ENCODE measurements at regions not wholly inside any gene's neighbourhood (a gene's known extent, or its start where the extent isn't known, plus 50 kb on each side); places are given as distances from the start of the nearest gene placed in this dataset.

DNA sequence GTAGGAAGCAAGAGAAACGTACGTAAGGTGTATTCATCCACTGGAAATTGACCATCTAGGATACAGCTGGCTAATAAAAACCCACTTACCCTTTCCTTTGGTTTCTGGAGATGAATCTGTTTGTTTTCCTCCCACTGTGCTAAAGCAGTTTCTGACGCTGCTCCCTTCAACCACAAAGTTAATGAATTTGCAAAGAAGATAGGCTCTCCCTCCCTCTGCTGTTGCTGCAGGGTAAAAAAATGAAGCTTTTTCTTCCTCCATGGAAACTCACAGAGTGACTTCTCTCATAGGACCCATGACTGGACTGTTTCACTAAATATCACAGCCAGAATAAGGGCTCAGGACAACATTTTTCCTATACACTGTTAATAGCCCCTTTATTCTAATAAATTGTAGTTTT, 172.1 kb upstream of the LRRN1 start:
- Mint-ChIP-seq H3K9me3 (ENCODE audit: unreplicated experiment) (peaks cover 18% of the 10 kb centered on the region), H3K4me3 (ENCODE audit: unreplicated experiment) (no peak overlapping the region), H3K4me1 (ENCODE audit: unreplicated experiment) (peaks cover 4% of the 10 kb centered on the region), H3K27me3 (ENCODE audit: unreplicated experiment) (no peaks in the 10 kb centered on the region), H3K36me3 (ENCODE audit: unreplicated experiment) (no peaks in the 10 kb centered on the region), H3K27ac (ENCODE audit: unreplicated experiment) (no peak overlapping the region)
- no peak for TF ChIP-seq CTCF (IDR thresholded peaks at IDR 0.05)
- no peak for DNase-seq (ENCODE audit: extremely low spot score, unreplicated experiment)

- Mint-ChIP-seq H3K4me3 (ENCODE audit: unreplicated experiment) (no peak overlapping the region), H3K27ac (ENCODE audit: unreplicated experiment) (no peak overlapping the region), H3K27me3 (ENCODE audit: unreplicated experiment) (no peaks in the 10 kb centered on the region), H3K9me3 (ENCODE audit: unreplicated experiment) (peaks cover 20% of the 10 kb centered on the region), H3K36me3 (ENCODE audit: unreplicated experiment) (no peaks in the 10 kb centered on the region), H3K4me1 (ENCODE audit: unreplicated experiment) (peaks cover 4% of the 10 kb centered on the region)
- no peak for DNase-seq (ENCODE audit: extremely low spot score, unreplicated experiment)
- TF ChIP-seq CTCF (IDR thresholded peaks at IDR 0.05) = no peak
Measured at GRCh38 chr3:3625544-3626271, 173.5 kb upstream of the LRRN1 start.

DNA sequence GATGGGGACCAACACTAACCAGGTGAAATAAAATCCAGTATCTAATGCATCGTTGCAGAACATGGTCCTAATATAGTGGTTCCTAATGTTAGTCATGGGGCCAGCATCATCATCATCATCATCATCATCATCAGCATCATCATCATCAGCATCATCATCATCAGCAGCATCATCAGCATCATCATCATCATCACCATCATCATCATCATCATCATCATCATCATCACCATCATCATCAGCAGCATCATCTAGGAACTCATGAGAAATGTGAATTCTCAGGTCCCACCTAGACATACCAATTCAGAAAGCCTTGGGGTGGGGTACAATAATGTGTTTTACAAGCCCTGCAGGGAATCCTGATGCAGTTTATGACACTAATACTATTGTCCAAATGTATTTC, 179.4 kb upstream of the LRRN1 start:
- H3K4me3 Mint-ChIP-seq (ENCODE audit: unreplicated experiment) = no peak overlapping the region
- DNase-seq (ENCODE audit: extremely low spot score, unreplicated experiment) = no peak
- H3K9me3 Mint-ChIP-seq (ENCODE audit: unreplicated experiment) = peaks cover 24% of the 10 kb centered on the region
- no peak overlapping the region for H3K27ac Mint-ChIP-seq (ENCODE audit: unreplicated experiment)
- no peaks in the 10 kb centered on the region for H3K27me3 Mint-ChIP-seq (ENCODE audit: unreplicated experiment)
- no peaks in the 10 kb centered on the region for H3K4me1 Mint-ChIP-seq (ENCODE audit: unreplicated experiment)
- no peaks in the 10 kb centered on the region for H3K36me3 Mint-ChIP-seq (ENCODE audit: unreplicated experiment)
- no peak for TF ChIP-seq CTCF (IDR thresholded peaks at IDR 0.05)

- Mint-ChIP-seq H3K27ac (ENCODE audit: unreplicated experiment) (no peak overlapping the region), H3K36me3 (ENCODE audit: unreplicated experiment) (no peaks in the 10 kb centered on the region), H3K4me3 (ENCODE audit: unreplicated experiment) (no peak overlapping the region), H3K9me3 (ENCODE audit: unreplicated experiment) (peaks cover 19% of the 10 kb centered on the region), H3K27me3 (ENCODE audit: unreplicated experiment) (no peaks in the 10 kb centered on the region), H3K4me1 (ENCODE audit: unreplicated experiment) (no peaks in the 10 kb centered on the region)
- no peak for DNase-seq (ENCODE audit: extremely low spot score, unreplicated experiment)
- no peak for TF ChIP-seq CTCF (IDR thresholded peaks at IDR 0.05)
Measured at GRCh38 chr3:3618623-3619022, 180.6 kb upstream of the LRRN1 start.

GRCh38 chr3:3615533-3615932, 183.7 kb upstream of the LRRN1 start:
- Mint-ChIP-seq H3K27me3 (ENCODE audit: unreplicated experiment) (no peaks in the 10 kb centered on the region), H3K4me1 (ENCODE audit: unreplicated experiment) (no peaks in the 10 kb centered on the region), H3K9me3 (ENCODE audit: unreplicated experiment) (peaks cover 3% of the 10 kb centered on the region), H3K36me3 (ENCODE audit: unreplicated experiment) (no peaks in the 10 kb centered on the region), H3K27ac (ENCODE audit: unreplicated experiment) (no peak overlapping the region), H3K4me3 (ENCODE audit: unreplicated experiment) (no peak overlapping the region)
- DNase-seq (ENCODE audit: extremely low spot score, unreplicated experiment) = no peak
- TF ChIP-seq CTCF (IDR thresholded peaks at IDR 0.05) = no peak
